ENCODE measurements at regions not wholly inside any gene's neighbourhood (a gene's known extent, or its start where the extent isn't known, plus 50 kb on each side); places are given as distances from the start of the nearest gene placed in this dataset.

GRCh38 chr5:124932791-124933600 is 186.6 kb upstream of the ZNF608 start:
- DNase-seq, result no peak
- no peaks in the 10 kb centered on the region for H3K36me3 Mint-ChIP-seq
- no peak overlapping the region for H3K27ac Mint-ChIP-seq
- CTCF ChIA-PET, result no interaction called here
- H3K4me1 Mint-ChIP-seq, result peaks cover 2% of the 10 kb centered on the region
- H3K4me3 Mint-ChIP-seq, result no peak overlapping the region
- peaks cover 6% of the 10 kb centered on the region for H3K9me3 Mint-ChIP-seq
- no peaks in the 10 kb centered on the region for H3K27me3 Mint-ChIP-seq

GRCh38 chr5:124935065-124935464 is 188.6 kb upstream of the ZNF608 start:
- Mint-ChIP-seq H3K27me3 (no peaks in the 10 kb centered on the region), H3K36me3 (no peaks in the 10 kb centered on the region), H3K4me1 (peaks cover 2% of the 10 kb centered on the region), H3K9me3 (peaks cover 6% of the 10 kb centered on the region), H3K4me3 (no peak overlapping the region), H3K27ac (no peak overlapping the region)
- no peak for DNase-seq
- CTCF ChIA-PET, result no interaction called here

- H3K27ac Mint-ChIP-seq, result no peak overlapping the region
Observed at GRCh38 chr5:124936626-124936933, 190.1 kb upstream of the ZNF608 start.

GRCh38 chr5:124941051-124942049 is 194.9 kb upstream of the ZNF608 start:
- no peaks in the 10 kb centered on the region for H3K27me3 Mint-ChIP-seq
- no peaks in the 10 kb centered on the region for H3K9me3 Mint-ChIP-seq
- H3K4me3 Mint-ChIP-seq, result no peak overlapping the region
- no peaks in the 10 kb centered on the region for H3K4me1 Mint-ChIP-seq
- no peak for DNase-seq
- no peak overlapping the region for H3K27ac Mint-ChIP-seq
- CTCF ChIA-PET, result no interaction called here
- no peaks in the 10 kb centered on the region for H3K36me3 Mint-ChIP-seq

More at GRCh38 chr5:124936626-124936933, 190.1 kb upstream of the ZNF608 start:
- peaks cover 3% of the 10 kb centered on the region for H3K9me3 Mint-ChIP-seq
- no peak for DNase-seq
- H3K4me1 Mint-ChIP-seq, result peaks cover 2% of the 10 kb centered on the region
- H3K27me3 Mint-ChIP-seq, result no peaks in the 10 kb centered on the region
- no peaks in the 10 kb centered on the region for H3K36me3 Mint-ChIP-seq
- H3K4me3 Mint-ChIP-seq, result no peak overlapping the region
- CTCF ChIA-PET, result no interaction called here

GRCh38 chr5:124948062-124948753 is 201.8 kb upstream of the ZNF608 start:
- Mint-ChIP-seq H3K36me3 (no peaks in the 10 kb centered on the region), H3K27ac (no peak overlapping the region), H3K27me3 (no peaks in the 10 kb centered on the region), H3K4me1 (no peaks in the 10 kb centered on the region), H3K9me3 (peaks cover 2% of the 10 kb centered on the region), H3K4me3 (no peak overlapping the region)
- DNase-seq, result no peak
- CTCF ChIA-PET, result no interaction called here

- DNase-seq, result no peak
- Mint-ChIP-seq H3K9me3 (peaks cover 2% of the 10 kb centered on the region), H3K4me3 (no peak overlapping the region), H3K4me1 (no peaks in the 10 kb centered on the region), H3K27me3 (no peaks in the 10 kb centered on the region), H3K36me3 (no peaks in the 10 kb centered on the region), H3K27ac (no peak overlapping the region)
- CTCF ChIA-PET, result no interaction called here
Observed at GRCh38 chr5:124948754-124949275, 202.4 kb upstream of the ZNF608 start.

- no peaks in the 10 kb centered on the region for H3K36me3 Mint-ChIP-seq
- no peak overlapping the region for H3K27ac Mint-ChIP-seq
- CTCF ChIA-PET, result no interaction called here
- H3K4me3 Mint-ChIP-seq, result no peak overlapping the region
- DNase-seq, result no peak
- no peaks in the 10 kb centered on the region for H3K4me1 Mint-ChIP-seq
- H3K27me3 Mint-ChIP-seq, result no peaks in the 10 kb centered on the region
- peaks cover 4% of the 10 kb centered on the region for H3K9me3 Mint-ChIP-seq
Observed at GRCh38 chr5:124949862-124950261, 203.4 kb upstream of the ZNF608 start.

- no peak for DNase-seq
- H3K27me3 Mint-ChIP-seq, result no peaks in the 10 kb centered on the region
- no peak overlapping the region for H3K4me3 Mint-ChIP-seq
- CTCF ChIA-PET, result no interaction called here
- H3K27ac Mint-ChIP-seq, result no peak overlapping the region
- H3K36me3 Mint-ChIP-seq, result no peaks in the 10 kb centered on the region
- no peaks in the 10 kb centered on the region for H3K4me1 Mint-ChIP-seq
- H3K9me3 Mint-ChIP-seq, result peaks cover 4% of the 10 kb centered on the region
Observed at GRCh38 chr5:124951105-124951504, 204.7 kb upstream of the ZNF608 start.

- no peak overlapping the region for H3K4me3 Mint-ChIP-seq
- DNase-seq, result no peak
- no peak overlapping the region for H3K27ac Mint-ChIP-seq
- peaks cover 4% of the 10 kb centered on the region for H3K9me3 Mint-ChIP-seq
- H3K36me3 Mint-ChIP-seq, result no peaks in the 10 kb centered on the region
- H3K4me1 Mint-ChIP-seq, result no peaks in the 10 kb centered on the region
- H3K27me3 Mint-ChIP-seq, result no peaks in the 10 kb centered on the region
- CTCF ChIA-PET, result no interaction called here
Observed at GRCh38 chr5:124951661-124952060, 205.2 kb upstream of the ZNF608 start.

GRCh38 chr5:124952079-124952478 is 205.6 kb upstream of the ZNF608 start:
- peaks cover 4% of the 10 kb centered on the region for H3K9me3 Mint-ChIP-seq

GRCh38 chr5:124952566-124952965 is 206.1 kb upstream of the ZNF608 start:
- Mint-ChIP-seq H3K4me3 (no peak overlapping the region), H3K4me1 (no peaks in the 10 kb centered on the region)

More at GRCh38 chr5:124952079-124952478, 205.6 kb upstream of the ZNF608 start:
- H3K36me3 Mint-ChIP-seq, result no peaks in the 10 kb centered on the region
- no peaks in the 10 kb centered on the region for H3K4me1 Mint-ChIP-seq
- H3K4me3 Mint-ChIP-seq, result no peak overlapping the region
- DNase-seq, result no peak
- no peak overlapping the region for H3K27ac Mint-ChIP-seq
- no peaks in the 10 kb centered on the region for H3K27me3 Mint-ChIP-seq
- CTCF ChIA-PET, result no interaction called here

GRCh38 chr5:124954784-124955183 is 208.3 kb upstream of the ZNF608 start:
- Mint-ChIP-seq H3K27ac (no peak overlapping the region), H3K36me3 (no peaks in the 10 kb centered on the region), H3K4me3 (no peak overlapping the region), H3K9me3 (peaks cover 4% of the 10 kb centered on the region), H3K27me3 (no peaks in the 10 kb centered on the region), H3K4me1 (no peaks in the 10 kb centered on the region)
- CTCF ChIA-PET, result no interaction called here
- no peak for DNase-seq

More at GRCh38 chr5:124952566-124952965, 206.1 kb upstream of the ZNF608 start:
- CTCF ChIA-PET, result no interaction called here
- no peaks in the 10 kb centered on the region for H3K27me3 Mint-ChIP-seq
- no peaks in the 10 kb centered on the region for H3K36me3 Mint-ChIP-seq
- no peak overlapping the region for H3K27ac Mint-ChIP-seq
- H3K9me3 Mint-ChIP-seq, result peaks cover 4% of the 10 kb centered on the region
- no peak for DNase-seq

- CTCF ChIA-PET, result no interaction called here
- no peaks in the 10 kb centered on the region for H3K27me3 Mint-ChIP-seq
Observed at GRCh38 chr5:124956471-124957029, 210.1 kb upstream of the ZNF608 start.

GRCh38 chr5:124957063-124957462 is 210.6 kb upstream of the ZNF608 start:
- H3K36me3 Mint-ChIP-seq, result no peaks in the 10 kb centered on the region
- H3K9me3 Mint-ChIP-seq, result peaks cover 8% of the 10 kb centered on the region
- no peak for DNase-seq
- no peak overlapping the region for H3K4me3 Mint-ChIP-seq
- no peaks in the 10 kb centered on the region for H3K4me1 Mint-ChIP-seq
- no peak overlapping the region for H3K27ac Mint-ChIP-seq
- H3K27me3 Mint-ChIP-seq, result no peaks in the 10 kb centered on the region
- CTCF ChIA-PET, result interaction anchor here (0.7 kb wide), 1 partner anchor 132 kb away, joined by 3 read pairs; no protein-coding TSS in a partner anchor

More at GRCh38 chr5:124956471-124957029, 210.1 kb upstream of the ZNF608 start:
- H3K9me3 Mint-ChIP-seq, result peaks cover 8% of the 10 kb centered on the region
- no peaks in the 10 kb centered on the region for H3K4me1 Mint-ChIP-seq
- no peak for DNase-seq
- no peak overlapping the region for H3K27ac Mint-ChIP-seq
- H3K36me3 Mint-ChIP-seq, result no peaks in the 10 kb centered on the region
- H3K4me3 Mint-ChIP-seq, result no peak overlapping the region
